Thoracic aorta (tissue), 2 donors: ENCODE measurements at regions not wholly inside any gene's neighbourhood (a gene's known extent, or its start where the extent isn't known, plus 50 kb on each side); places are given as distances from the start of the nearest gene placed in this dataset.

Experiments used
- ATAC-seq: fragments of 150-250 bp; one replicate; pipeline ENCODE4 v1.8.0; 2017; ENCODE audit warnings: low read depth; ENCODE audit not compliant: insufficient number of reproducible peaks, low FRiP score
- DNase-seq: peaks from one replicate; pipeline ENCODE4 v3.0.0-alpha.2; 2020; ENCODE audit warnings: low spot score
- H3K27ac ChIP-seq, 2 donors: fragments of 200-600 bp; sonication (generic); 1 replicate in 1 of 2; 2 replicates in 1 of 2; pipeline ENCODE4 v1.5.1; 2016; ENCODE audit warnings: mild to moderate bottlenecking in 2 of 2, moderate library complexity in 2 of 2
- H3K27me3 ChIP-seq: fragments of 200-600 bp; sonication (generic); replicated peaks from 2 replicates; pipeline ENCODE4 v1.6.0; 2016; ENCODE audit warnings: mild to moderate bottlenecking; ENCODE audit not compliant: insufficient read depth
- H3K36me3 ChIP-seq: fragments of 200-600 bp; sonication (generic); one replicate; pipeline ENCODE4 v1.5.1; 2016
- H3K4me1 ChIP-seq, 2 donors: fragments of 200-600 bp; sonication (generic); 1 replicate in 1 of 2; 2 replicates in 1 of 2; pipeline versions ENCODE4 v1.5.1 to v1.6.0; 2016; ENCODE audit warnings: low read depth in 2 of 2, mild to moderate bottlenecking in 1 of 2; ENCODE audit not compliant: control insufficient read depth in 1 of 2
- H3K4me3 ChIP-seq: fragments of 200-600 bp; sonication (generic); 2 replicates; pipeline ENCODE4 v1.5.1; 2016; ENCODE audit warnings: mild to moderate bottlenecking
- H3K9me3 ChIP-seq: fragments of 200-600 bp; sonication (generic); 2 replicates; pipeline ENCODE4 v1.5.1; 2016
- CTCF ChIP-seq: fragments of 200-600 bp; sonication (generic); IDR thresholded peaks from one replicate; pipeline ENCODE4 v1.5.1; 2019; ENCODE audit warnings: antibody characterized with exemption

GRCh38 chr16:74219706-74220105 lies 76.9 kb upstream of the PSMD7 start:
- DNase-seq (no peak), ATAC-seq (no peak)
- no peaks in the 10 kb centered on the region for H3K4me1 ChIP-seq
- no peaks in the 10 kb centered on the region for H3K9me3 ChIP-seq
- TF ChIP-seq CTCF, result no peak
- no peak overlapping the region for H3K4me3 ChIP-seq
- H3K36me3 ChIP-seq, result no peaks in the 10 kb centered on the region
- no peaks in the 10 kb centered on the region for H3K27me3 ChIP-seq
- no peak overlapping the region for H3K27ac ChIP-seq

GRCh38 chr16:74218871-74219270 lies 77.7 kb upstream of the PSMD7 start:
- Histone ChIP-seq H3K4me1 (no peaks in the 10 kb centered on the region), H3K4me3 (no peak overlapping the region), H3K9me3 (no peaks in the 10 kb centered on the region), H3K27me3 (no peaks in the 10 kb centered on the region), H3K36me3 (no peaks in the 10 kb centered on the region), H3K27ac (no peak overlapping the region)
- TF ChIP-seq CTCF, result no peak
- no peak for DNase-seq
- no peak for ATAC-seq

GRCh38 chr16:74216319-74216718 lies 80.3 kb upstream of the PSMD7 start:
- no peak for TF ChIP-seq CTCF
- no peaks in the 10 kb centered on the region for H3K4me1 ChIP-seq
- DNase-seq (no peak), ATAC-seq (no peak)
- H3K9me3 ChIP-seq, result no peaks in the 10 kb centered on the region
- H3K27ac ChIP-seq, result no peak overlapping the region
- no peak overlapping the region for H3K4me3 ChIP-seq
- no peaks in the 10 kb centered on the region for H3K36me3 ChIP-seq
- no peaks in the 10 kb centered on the region for H3K27me3 ChIP-seq

- Histone ChIP-seq H3K27me3 (no peaks in the 10 kb centered on the region), H3K4me1 (no peaks in the 10 kb centered on the region), H3K27ac (no peak overlapping the region), H3K9me3 (no peaks in the 10 kb centered on the region), H3K36me3 (no peaks in the 10 kb centered on the region), H3K4me3 (no peak overlapping the region)
- no peak for TF ChIP-seq CTCF
- ATAC-seq, result no peak
- DNase-seq, result no peak
Measured at GRCh38 chr16:74215249-74215648, 81.4 kb upstream of the PSMD7 start.

- ATAC-seq, result no peak
- no peaks in the 10 kb centered on the region for H3K4me1 ChIP-seq
- H3K27ac ChIP-seq, result no peak overlapping the region
- no peaks in the 10 kb centered on the region for H3K9me3 ChIP-seq
- H3K27me3 ChIP-seq, result no peaks in the 10 kb centered on the region
- no peaks in the 10 kb centered on the region for H3K36me3 ChIP-seq
- no peak overlapping the region for H3K4me3 ChIP-seq
- TF ChIP-seq CTCF, result no peak
- DNase-seq, result no peak
Measured at GRCh38 chr16:74213372-74213771, 83.2 kb upstream of the PSMD7 start.
